Right cardiac atrium (tissue), 5 donors: ENCODE measurements at regions not wholly inside any gene's neighbourhood (a gene's known extent, or its start where the extent isn't known, plus 50 kb on each side); places are given as distances from the start of the nearest gene placed in this dataset.

ENCODE experiments used
- ATAC-seq, 2 donors: fragments of 200-7000 bp; cut with Tn5 transposase; one replicate each; pipeline versions ENCODE4 v1.8.0 to v1.9.1; 2020; ENCODE audit warnings: moderate library complexity in 2 of 2, mild to moderate bottlenecking in 1 of 2
- DNase-seq, 3 donors: peaks; one replicate each; pipeline ENCODE4 v3.0.0-alpha.2; 2020
- H3K27ac ChIP-seq: one replicate; pipeline ENCODE4 v1.5.1; 2013; ENCODE audit warnings: mild to moderate bottlenecking, low read length, control low read depth, moderate library complexity
- H3K27me3 ChIP-seq: one replicate; pipeline ENCODE4 v1.6.1; 2013; ENCODE audit not compliant: control insufficient read depth, insufficient read depth
- H3K4me1 ChIP-seq: one replicate; pipeline ENCODE4 v1.6.1; 2013; ENCODE audit warnings: low read length; ENCODE audit not compliant: control insufficient read depth, insufficient read depth
- H3K4me3 ChIP-seq: one replicate; pipeline ENCODE4 v1.5.1; 2013; ENCODE audit warnings: low read length, control low read depth
- H3K9me3 ChIP-seq: one replicate; pipeline ENCODE4 v1.6.1; 2013; ENCODE audit warnings: low read length; ENCODE audit not compliant: control insufficient read depth
- WGBS: extraction: QIAGEN DNeasy Blood & Tissue Kit; methylation state at CpG from one replicate; pipeline ENCODE4 v1.1.7; 2013; 5-methylcytosine and 5-hydroxymethylcytosine counted together
- intact Hi-C, 4 donors: fragments of 100-400 bp; cut with DNase I; formaldehyde crosslinking; loops; one replicate each; pipeline versions ENCODE4 v1.11.0 to v1.14.0; 2022 to 2023
- donor health status: healthy with polysubstance abuse.
- donor health status: DM: no; HTN: yes; CAD: no.
- donor health status: DM: no; HTN: no; CAD: no.
- donor health status: DM: no; HTN: yes; CAD: no; lungs with severe emphysema.
- donor health status: DM: yes; HTN: yes; CAD: no.

GRCh38 chr12:39044754-39045153, 139.4 kb upstream of the CPNE8 start:
- no peaks in the 10 kb centered on the region for H3K27me3 ChIP-seq
- no peak overlapping the region for H3K4me3 ChIP-seq
- H3K27ac ChIP-seq: no peak overlapping the region
- WGBS: 46% methylated on average over 3 of the region's 3 CpGs
- intact Hi-C loops: no loop called here
- H3K9me3 ChIP-seq: no peaks in the 10 kb centered on the region
- ATAC-seq: no peak
- no peak for DNase-seq
- no peaks in the 10 kb centered on the region for H3K4me1 ChIP-seq

DNA sequence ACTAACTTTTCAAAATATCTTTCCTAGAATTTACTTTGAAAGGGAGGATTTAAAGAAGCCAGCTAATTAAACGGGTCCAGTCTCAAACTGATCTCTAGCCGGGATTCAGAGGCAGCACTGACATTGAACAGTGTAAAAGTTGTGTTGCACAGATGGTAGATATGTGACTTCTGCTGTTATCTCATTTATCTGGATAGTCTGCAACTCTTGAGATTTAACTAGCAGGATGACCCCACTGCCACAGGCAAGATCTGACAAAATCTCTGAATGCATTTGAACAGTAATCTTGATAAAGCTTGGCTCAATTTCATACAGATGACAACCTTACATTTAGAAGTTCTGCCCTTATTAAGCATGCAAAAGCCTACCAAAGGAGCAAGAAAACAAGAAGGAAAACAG, 138.0 kb upstream of the CPNE8 start:
- intact Hi-C loops: no loop called here
- Histone ChIP-seq H3K4me3 (no peak overlapping the region), H3K27ac (no peak overlapping the region), H3K27me3 (no peaks in the 10 kb centered on the region), H3K9me3 (no peaks in the 10 kb centered on the region), H3K4me1 (no peaks in the 10 kb centered on the region)
- DNase-seq (no peak), ATAC-seq (no peak)
- 14% methylated on average over 2 of the region's 2 CpGs for WGBS

DNA sequence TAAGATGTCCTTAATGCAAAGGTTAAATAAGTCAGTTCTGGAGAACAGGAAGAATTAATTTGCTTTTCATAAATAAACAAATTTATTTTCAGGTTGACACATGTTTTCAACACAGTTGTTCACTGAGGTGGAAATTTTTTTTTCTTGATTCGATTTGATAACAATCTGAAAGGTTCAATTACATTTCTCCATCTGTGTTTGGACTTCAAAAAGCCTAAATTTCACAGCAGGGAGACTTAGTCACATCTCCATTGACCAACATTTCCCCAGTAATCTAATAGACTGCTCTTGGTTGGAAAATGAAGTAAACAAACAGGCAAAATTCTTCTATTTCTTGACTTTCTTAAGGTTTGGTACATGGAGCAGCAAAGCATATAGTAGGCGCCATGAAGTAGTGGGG, 134.9 kb upstream of the CPNE8 start:
- DNase-seq: no peak
- no peak for ATAC-seq
- WGBS: 76% methylated on average over 2 of the region's 2 CpGs

DNA sequence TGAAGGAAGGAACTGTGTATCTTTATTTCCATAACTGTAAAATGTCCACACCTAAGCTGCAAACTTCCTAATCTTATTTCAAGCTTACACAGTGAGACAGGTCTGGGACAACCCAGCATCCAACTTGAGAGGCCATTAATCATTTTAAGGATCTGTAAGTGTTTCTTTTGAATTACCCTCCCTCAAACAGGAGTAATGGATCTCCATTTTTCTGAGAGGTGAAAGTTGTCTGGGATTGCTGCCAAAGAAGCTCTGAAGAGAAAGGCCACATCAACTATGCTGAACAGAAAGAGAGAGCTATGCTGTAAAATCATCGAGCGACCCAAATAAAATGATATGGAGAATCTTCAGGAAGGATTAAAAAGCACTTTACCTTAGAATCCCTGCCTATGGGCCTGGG, 131.7 kb upstream of the CPNE8 start:
- intact Hi-C loops: no loop called here

More for the DNA sequence above, 134.9 kb upstream of the CPNE8 start:
- H3K4me1 ChIP-seq: no peaks in the 10 kb centered on the region
- H3K27ac ChIP-seq: no peak overlapping the region
- H3K4me3 ChIP-seq: no peak overlapping the region
- H3K9me3 ChIP-seq: no peaks in the 10 kb centered on the region
- no peaks in the 10 kb centered on the region for H3K27me3 ChIP-seq
- intact Hi-C loops: no loop called here

GRCh38 chr12:39036105-39036504, 130.7 kb upstream of the CPNE8 start:
- Histone ChIP-seq H3K9me3 (no peaks in the 10 kb centered on the region), H3K27me3 (no peaks in the 10 kb centered on the region), H3K4me3 (no peak overlapping the region), H3K27ac (no peak overlapping the region), H3K4me1 (no peaks in the 10 kb centered on the region)
- WGBS: 91% methylated on average over 1 of the region's 1 CpG
- ATAC-seq (no peak), DNase-seq (no peak)
- intact Hi-C loops: no loop called here

More for the DNA sequence above, 131.7 kb upstream of the CPNE8 start:
- no peak for ATAC-seq
- no peak for DNase-seq
- no peaks in the 10 kb centered on the region for H3K4me1 ChIP-seq
- H3K9me3 ChIP-seq: no peaks in the 10 kb centered on the region
- H3K27me3 ChIP-seq: no peaks in the 10 kb centered on the region
- H3K27ac ChIP-seq: no peak overlapping the region
- WGBS: 84% methylated on average over 2 of the region's 2 CpGs
- H3K4me3 ChIP-seq: no peak overlapping the region

DNA sequence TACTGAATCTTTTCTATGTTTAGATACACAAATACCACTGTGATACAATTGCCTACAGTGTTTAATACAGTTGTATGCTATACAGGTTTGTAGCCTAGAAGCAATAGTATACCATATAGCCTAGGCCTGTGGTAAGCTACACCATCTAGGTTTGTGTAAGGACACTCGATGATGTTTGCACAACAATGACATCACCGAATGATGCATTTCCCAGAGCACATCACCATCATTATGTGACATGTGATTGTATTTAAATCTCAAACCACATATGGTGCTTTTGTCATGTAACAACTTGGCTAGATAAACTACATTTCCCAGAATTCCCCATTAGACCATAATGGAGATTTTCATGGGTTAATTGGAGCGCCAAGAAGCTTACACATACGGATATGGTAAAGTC, 128.4 kb upstream of the CPNE8 start:
- no peak for ATAC-seq

GRCh38 chr12:39032448-39032847, 127.1 kb upstream of the CPNE8 start:
- 78% methylated on average over 2 of the region's 2 CpGs for whole genome bisulfite sequencing
- intact Hi-C loops: no loop called here
- Histone ChIP-seq H3K27ac (no peak overlapping the region), H3K27me3 (no peaks in the 10 kb centered on the region), H3K9me3 (no peaks in the 10 kb centered on the region), H3K4me3 (no peak overlapping the region), H3K4me1 (no peaks in the 10 kb centered on the region)
- ATAC-seq (no peak), DNase-seq (no peak)

More for the DNA sequence above, 128.4 kb upstream of the CPNE8 start:
- H3K4me1 ChIP-seq: no peaks in the 10 kb centered on the region
- H3K4me3 ChIP-seq: no peak overlapping the region
- no peaks in the 10 kb centered on the region for H3K9me3 ChIP-seq
- DNase-seq: no peak
- H3K27ac ChIP-seq: no peak overlapping the region
- H3K27me3 ChIP-seq: no peaks in the 10 kb centered on the region
- intact Hi-C loops: no loop called here
- WGBS: 90% methylated on average over 4 of the region's 4 CpGs

DNA sequence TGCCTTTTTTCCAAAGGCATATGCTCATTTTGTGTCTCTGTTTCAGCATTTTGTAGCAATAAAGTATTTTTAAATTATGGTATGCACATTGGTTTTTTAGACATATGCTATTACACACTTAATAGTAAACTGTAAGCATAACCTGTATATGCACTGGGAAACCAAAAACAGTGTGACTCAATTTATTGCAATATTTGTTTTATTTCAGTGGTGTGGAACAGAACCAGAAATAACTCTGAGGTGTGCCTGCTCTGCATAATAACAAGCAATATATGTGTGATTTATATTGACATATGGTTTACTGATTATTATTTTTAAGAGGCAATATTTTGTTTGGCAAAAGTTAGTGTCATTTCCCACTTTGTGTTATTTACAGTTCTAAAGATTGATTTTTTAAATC, 126.6 kb upstream of the CPNE8 start:
- Histone ChIP-seq H3K27me3 (no peaks in the 10 kb centered on the region), H3K9me3 (no peaks in the 10 kb centered on the region), H3K4me3 (no peak overlapping the region), H3K27ac (no peak overlapping the region), H3K4me1 (no peaks in the 10 kb centered on the region)
- intact Hi-C loops: no loop called here
- DNase-seq (no peak), ATAC-seq (no peak)

GRCh38 chr12:39028382-39028781, 123.0 kb upstream of the CPNE8 start:
- ATAC-seq: no peak
- no peaks in the 10 kb centered on the region for H3K27me3 ChIP-seq
- no peak overlapping the region for H3K27ac ChIP-seq
- DNase-seq: no peak
- H3K9me3 ChIP-seq: no peaks in the 10 kb centered on the region
- H3K4me3 ChIP-seq: no peak overlapping the region
- 55% methylated on average over 1 of the region's 1 CpG for WGBS
- intact Hi-C loops: no loop called here
- H3K4me1 ChIP-seq: no peaks in the 10 kb centered on the region

DNA sequence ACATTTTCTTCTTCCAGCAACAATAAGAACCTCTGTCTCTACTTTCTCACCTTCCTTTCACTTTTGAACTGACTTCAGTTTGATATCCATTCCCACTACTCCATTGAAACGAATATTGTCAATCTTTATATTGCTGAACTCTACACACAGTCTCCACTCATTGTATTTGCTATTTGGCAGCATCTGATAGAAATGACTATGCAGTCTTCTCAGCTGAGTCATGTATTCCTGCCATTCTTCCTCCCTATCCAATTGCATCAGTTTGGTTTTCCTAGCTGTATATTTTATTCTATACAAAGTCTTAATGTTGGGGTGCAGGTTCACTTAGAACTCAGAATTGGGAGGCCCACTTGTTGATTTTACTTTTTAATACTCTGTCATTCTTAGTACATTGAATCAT, 107.5 kb upstream of the CPNE8 start:
- no peaks in the 10 kb centered on the region for H3K9me3 ChIP-seq
- no peaks in the 10 kb centered on the region for H3K27me3 ChIP-seq
- H3K27ac ChIP-seq: no peak overlapping the region
- H3K4me1 ChIP-seq: no peaks in the 10 kb centered on the region
- 50% methylated on average over 1 of the region's 1 CpG for WGBS
- intact Hi-C loops: no loop called here
- no peak overlapping the region for H3K4me3 ChIP-seq
- DNase-seq (no peak), ATAC-seq (no peak)

DNA sequence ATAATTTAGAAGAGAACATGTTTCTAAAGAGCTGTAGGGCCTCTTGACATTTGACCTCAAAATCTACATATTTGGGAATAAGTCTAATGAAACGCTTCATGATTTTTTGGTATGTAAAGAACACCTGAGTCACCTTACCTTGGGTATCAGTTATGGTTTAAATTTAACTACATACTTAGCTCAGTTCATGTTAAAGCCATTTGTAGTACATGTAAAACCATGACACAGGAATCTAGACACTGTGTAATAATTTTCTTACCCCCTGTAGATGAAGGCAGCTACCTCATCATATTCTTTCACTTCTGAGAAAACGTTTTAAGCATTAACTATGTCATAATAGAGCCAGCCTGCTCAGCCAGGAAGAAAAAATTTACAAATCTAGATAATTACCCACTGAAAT, 105.8 kb upstream of the CPNE8 start:
- Histone ChIP-seq H3K9me3 (no peaks in the 10 kb centered on the region), H3K4me3 (no peak overlapping the region), H3K27ac (no peak overlapping the region), H3K27me3 (no peaks in the 10 kb centered on the region), H3K4me1 (no peaks in the 10 kb centered on the region)
- 51% methylated on average over 2 of the region's 2 CpGs for WGBS
- no peak for ATAC-seq
- intact Hi-C loops: no loop called here
- DNase-seq: no peak

GRCh38 chr12:39010406-39010805, 105.0 kb upstream of the CPNE8 start:
- Histone ChIP-seq H3K27me3 (no peaks in the 10 kb centered on the region), H3K4me1 (no peaks in the 10 kb centered on the region), H3K4me3 (no peak overlapping the region), H3K9me3 (no peaks in the 10 kb centered on the region), H3K27ac (no peak overlapping the region)
- WGBS: 68% methylated on average over 1 of the region's 1 CpG
- DNase-seq (no peak), ATAC-seq (no peak)
- intact Hi-C loops: no loop called here
